ENCODE measurements at regions not wholly inside any gene's neighbourhood (a gene's known extent, or its start where the extent isn't known, plus 50 kb on each side); places are given as distances from the start of the nearest gene placed in this dataset.

- Histone ChIP-seq H3K9me3 (ENCODE audit: insufficient read depth, low read length) (no peaks in the 10 kb centered on the region), H3K9ac (ENCODE audit: low read length) (no peak overlapping the region), H3K79me2 (ENCODE audit: insufficient read depth, low read length) (no peaks in the 10 kb centered on the region), H3K36me3 (ENCODE audit: low read length) (no peaks in the 10 kb centered on the region), H3K4me3 (ENCODE audit: insufficient read depth, low read length, poor library complexity, severe bottlenecking) (no peak overlapping the region), H3K4me2 (ENCODE audit: low read depth, low read length, poor library complexity, severe bottlenecking) (no peak overlapping the region), H3K9me2 (replicated peaks; ENCODE audit: insufficient read depth, low read length) (no peaks in the 10 kb centered on the region), H3F3A (ENCODE audit: insufficient read depth) (no peaks in the 10 kb centered on the region), H4K20me1 (ENCODE audit: low read depth, low read length) (no peaks in the 10 kb centered on the region), H3K27ac (ENCODE audit: low read depth, low read length) (no peak overlapping the region), H3K27me3 (ENCODE audit: low read length) (no peaks in the 10 kb centered on the region), H2AFZ (ENCODE audit: low read depth, low read length, severe bottlenecking) (no peak overlapping the region)
- TF ChIP-seq EZH2phosphoT487 (conservative IDR thresholded peaks at IDR 0.05; ENCODE audit: low read length) (no peak), CTCF (IDR thresholded peaks at IDR 0.05; ENCODE audit: insufficient read depth, low read length, poor library complexity, severe bottlenecking) (no peak)
Observed at GRCh38 chr22:34068001-34068400, 147.7 kb upstream of the LARGE1 start.

- Histone ChIP-seq H2AFZ (ENCODE audit: low read depth, low read length, severe bottlenecking) (no peak overlapping the region), H3K27ac (ENCODE audit: low read depth, low read length) (no peak overlapping the region), H3K36me3 (ENCODE audit: low read length) (no peaks in the 10 kb centered on the region), H3F3A (ENCODE audit: insufficient read depth) (no peaks in the 10 kb centered on the region), H3K79me2 (ENCODE audit: insufficient read depth, low read length) (no peaks in the 10 kb centered on the region), H4K20me1 (ENCODE audit: low read depth, low read length) (no peaks in the 10 kb centered on the region), H3K27me3 (ENCODE audit: low read length) (no peaks in the 10 kb centered on the region), H3K4me3 (ENCODE audit: insufficient read depth, low read length, poor library complexity, severe bottlenecking) (no peak overlapping the region), H3K9ac (ENCODE audit: low read length) (no peak overlapping the region), H3K4me2 (ENCODE audit: low read depth, low read length, poor library complexity, severe bottlenecking) (no peak overlapping the region), H3K9me2 (replicated peaks; ENCODE audit: insufficient read depth, low read length) (no peaks in the 10 kb centered on the region), H3K9me3 (ENCODE audit: insufficient read depth, low read length) (no peaks in the 10 kb centered on the region)
- TF ChIP-seq EZH2phosphoT487 (conservative IDR thresholded peaks at IDR 0.05; ENCODE audit: low read length) (no peak), CTCF (IDR thresholded peaks at IDR 0.05; ENCODE audit: insufficient read depth, low read length, poor library complexity, severe bottlenecking) (no peak)
Observed at GRCh38 chr22:34070051-34070450, 149.8 kb upstream of the LARGE1 start.

- no peaks in the 10 kb centered on the region for H3K36me3 ChIP-seq (ENCODE audit: low read length)
- H3K79me2 ChIP-seq (ENCODE audit: insufficient read depth, low read length) = no peaks in the 10 kb centered on the region
- H3K9me2 ChIP-seq (replicated peaks; ENCODE audit: insufficient read depth, low read length) = no peaks in the 10 kb centered on the region
- no peaks in the 10 kb centered on the region for H3K27me3 ChIP-seq (ENCODE audit: low read length)
- no peak overlapping the region for H3K4me2 ChIP-seq (ENCODE audit: low read depth, low read length, poor library complexity, severe bottlenecking)
- H3K9ac ChIP-seq (ENCODE audit: low read length) = no peak overlapping the region
- no peaks in the 10 kb centered on the region for H4K20me1 ChIP-seq (ENCODE audit: low read depth, low read length)
- no peak overlapping the region for H2AFZ ChIP-seq (ENCODE audit: low read depth, low read length, severe bottlenecking)
- TF ChIP-seq EZH2phosphoT487 (conservative IDR thresholded peaks at IDR 0.05; ENCODE audit: low read length) = no peak
- no peak for TF ChIP-seq CTCF (IDR thresholded peaks at IDR 0.05; ENCODE audit: insufficient read depth, low read length, poor library complexity, severe bottlenecking)
- H3K27ac ChIP-seq (ENCODE audit: low read depth, low read length) = no peak overlapping the region
- H3K9me3 ChIP-seq (ENCODE audit: insufficient read depth, low read length) = no peaks in the 10 kb centered on the region
- no peaks in the 10 kb centered on the region for H3F3A ChIP-seq (ENCODE audit: insufficient read depth)
- H3K4me3 ChIP-seq (ENCODE audit: insufficient read depth, low read length, poor library complexity, severe bottlenecking) = no peak overlapping the region
Observed at GRCh38 chr22:34070531-34070930, 150.3 kb upstream of the LARGE1 start.

Data from SU-DHL-6 (cell line).